ENCODE measurements at regions not wholly inside any gene's neighbourhood (a gene's known extent, or its start where the extent isn't known, plus 50 kb on each side); places are given as distances from the start of the nearest gene placed in this dataset.

DNA sequence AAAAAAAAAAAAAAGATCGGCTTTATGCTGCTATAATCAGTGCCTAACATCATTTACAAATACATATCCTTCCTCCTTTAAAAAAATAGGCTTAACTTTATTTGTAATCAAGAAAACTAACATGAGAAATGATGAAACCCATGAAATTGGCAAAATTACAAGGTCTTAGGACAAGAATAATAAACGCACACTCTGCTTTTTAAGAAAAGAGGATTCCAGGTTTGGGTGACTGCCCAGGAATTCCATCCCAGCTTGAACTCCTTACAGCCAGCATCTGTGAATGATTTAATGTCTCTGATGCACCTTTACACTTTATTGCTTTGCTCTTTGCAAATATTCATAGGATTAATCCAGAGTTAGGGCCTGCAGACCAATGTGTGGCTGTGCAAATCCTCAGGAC is 196.0 kb downstream of the CBLN1 start:
- Histone ChIP-seq H3K4me3 (no peak overlapping the region), H3K9me3 (peaks cover 0 to 3% (median 0%) of the 10 kb centered on the region in 4 donors), H3K27ac (replicated peaks in 1 of 4) (no peak overlapping the region), H3K4me1 (peaks cover 0 to 6% (median 2%) of the 10 kb centered on the region in 4 donors), H3K36me3 (no peaks in the 10 kb centered on the region), H3K27me3 (no peaks in the 10 kb centered on the region)
- TF ChIP-seq, protein P1, sequence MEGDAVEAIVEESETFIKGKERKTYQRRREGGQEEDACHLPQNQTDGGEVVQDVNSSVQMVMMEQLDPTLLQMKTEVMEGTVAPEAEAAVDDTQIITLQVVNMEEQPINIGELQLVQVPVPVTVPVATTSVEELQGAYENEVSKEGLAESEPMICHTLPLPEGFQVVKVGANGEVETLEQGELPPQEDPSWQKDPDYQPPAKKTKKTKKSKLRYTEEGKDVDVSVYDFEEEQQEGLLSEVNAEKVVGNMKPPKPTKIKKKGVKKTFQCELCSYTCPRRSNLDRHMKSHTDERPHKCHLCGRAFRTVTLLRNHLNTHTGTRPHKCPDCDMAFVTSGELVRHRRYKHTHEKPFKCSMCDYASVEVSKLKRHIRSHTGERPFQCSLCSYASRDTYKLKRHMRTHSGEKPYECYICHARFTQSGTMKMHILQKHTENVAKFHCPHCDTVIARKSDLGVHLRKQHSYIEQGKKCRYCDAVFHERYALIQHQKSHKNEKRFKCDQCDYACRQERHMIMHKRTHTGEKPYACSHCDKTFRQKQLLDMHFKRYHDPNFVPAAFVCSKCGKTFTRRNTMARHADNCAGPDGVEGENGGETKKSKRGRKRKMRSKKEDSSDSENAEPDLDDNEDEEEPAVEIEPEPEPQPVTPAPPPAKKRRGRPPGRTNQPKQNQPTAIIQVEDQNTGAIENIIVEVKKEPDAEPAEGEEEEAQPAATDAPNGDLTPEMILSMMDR (IDR thresholded peaks at IDR 0.05), result no peak
- TF ChIP-seq POLR2AphosphoS5 (IDR thresholded peaks at IDR 0.05) (no peak), EP300 (IDR thresholded peaks at IDR 0.05) (no peak), POLR2A (IDR thresholded peaks at IDR 0.05; ENCODE audit: low read depth) (no peak)
- intact Hi-C loops (cut with DNase I), result no loop called here
- 26% methylated on average over 2 of the region's 2 CpGs for WGBS
- DNase-seq (ENCODE audit: extremely low spot score), result peak; percentile 45

DNA sequence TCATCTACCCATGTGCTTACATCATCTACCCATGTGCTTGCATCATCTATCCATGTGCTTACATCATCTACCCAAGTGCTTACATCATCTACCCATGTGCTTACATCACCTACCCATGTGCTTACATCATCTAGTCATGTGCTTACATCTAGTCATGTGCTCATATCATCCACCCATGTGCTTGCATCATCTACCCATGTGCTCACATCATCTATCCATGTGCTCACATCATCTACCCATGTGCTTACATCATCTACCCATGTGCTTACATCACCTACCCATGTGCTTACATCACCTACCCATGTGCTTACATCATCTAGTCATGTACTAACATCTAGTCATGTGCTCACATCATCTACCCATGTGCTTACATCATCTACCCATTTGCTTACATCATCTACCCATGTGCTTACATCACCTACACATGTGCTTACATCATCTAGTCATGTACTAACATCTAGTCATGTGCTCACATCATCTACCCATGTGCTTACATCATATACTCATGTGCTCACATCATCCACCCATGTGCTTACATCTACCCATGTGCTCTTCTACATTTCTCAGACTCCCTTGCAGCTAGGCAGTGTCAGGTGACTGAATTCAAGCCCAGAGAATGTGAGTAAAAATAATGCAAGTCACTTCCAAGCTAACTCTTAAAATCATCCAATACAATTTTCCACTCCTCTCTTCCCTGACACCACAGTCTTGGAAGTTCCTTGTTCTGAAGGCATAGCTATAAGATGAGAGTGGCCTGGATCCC is 196.8 kb downstream of the CBLN1 start:
- Histone ChIP-seq H3K27me3 (no peaks in the 10 kb centered on the region), H3K9me3 (peaks cover 0 to 3% (median 0%) of the 10 kb centered on the region in 4 donors), H3K27ac (replicated peaks in 1 of 4) (no peak overlapping the region), H3K4me1 (peaks cover 0 to 6% (median 2%) of the 10 kb centered on the region in 4 donors), H3K4me3 (no peak overlapping the region), H3K36me3 (no peaks in the 10 kb centered on the region)
- DNase-seq (ENCODE audit: extremely low spot score), result peak; percentile 53
- no peak for TF ChIP-seq POLR2AphosphoS5 (IDR thresholded peaks at IDR 0.05)
- TF ChIP-seq EP300 (IDR thresholded peaks at IDR 0.05), result no peak
- no peak for TF ChIP-seq POLR2A (IDR thresholded peaks at IDR 0.05; ENCODE audit: low read depth)
- intact Hi-C loops (cut with DNase I), result no loop called here

DNA sequence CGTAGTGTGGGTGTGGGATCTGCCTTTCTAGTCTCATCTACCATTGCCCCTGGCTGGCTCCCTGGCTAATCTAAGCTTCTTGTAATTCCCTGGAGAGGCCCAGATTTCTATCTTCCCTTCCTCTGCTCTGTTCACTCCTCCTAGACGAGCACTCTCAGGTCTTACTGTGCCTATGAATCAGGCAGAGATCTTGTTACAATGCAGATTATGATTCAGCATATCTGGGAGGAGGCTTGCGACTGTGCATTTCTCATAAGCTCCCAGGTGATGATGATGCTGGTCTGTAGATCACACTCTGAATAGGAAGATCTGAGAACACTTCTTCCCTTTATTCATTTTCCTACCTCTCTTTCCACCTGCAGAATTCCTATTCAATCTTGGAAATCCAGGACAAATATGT is 200.1 kb downstream of the CBLN1 start:
- Histone ChIP-seq H3K9me3 (peaks cover 0 to 18% (median 9%) of the 10 kb centered on the region in 4 donors), H3K27ac (replicated peaks in 1 of 4) (no peak overlapping the region), H3K27me3 (no peaks in the 10 kb centered on the region), H3K36me3 (no peaks in the 10 kb centered on the region), H3K4me3 (no peak overlapping the region), H3K4me1 (peaks cover 0 to 6% (median 2%) of the 10 kb centered on the region in 4 donors)
- TF ChIP-seq POLR2A (IDR thresholded peaks at IDR 0.05; ENCODE audit: low read depth) (no peak), POLR2AphosphoS5 (IDR thresholded peaks at IDR 0.05) (no peak), EP300 (IDR thresholded peaks at IDR 0.05) (no peak)
- TF ChIP-seq, protein P1 (IDR thresholded peaks at IDR 0.05), result no peak
- WGBS, result 66% methylated on average over 3 of the region's 3 CpGs
- intact Hi-C loops (cut with DNase I), result no loop called here
- DNase-seq (ENCODE audit: extremely low spot score), result no peak

DNA sequence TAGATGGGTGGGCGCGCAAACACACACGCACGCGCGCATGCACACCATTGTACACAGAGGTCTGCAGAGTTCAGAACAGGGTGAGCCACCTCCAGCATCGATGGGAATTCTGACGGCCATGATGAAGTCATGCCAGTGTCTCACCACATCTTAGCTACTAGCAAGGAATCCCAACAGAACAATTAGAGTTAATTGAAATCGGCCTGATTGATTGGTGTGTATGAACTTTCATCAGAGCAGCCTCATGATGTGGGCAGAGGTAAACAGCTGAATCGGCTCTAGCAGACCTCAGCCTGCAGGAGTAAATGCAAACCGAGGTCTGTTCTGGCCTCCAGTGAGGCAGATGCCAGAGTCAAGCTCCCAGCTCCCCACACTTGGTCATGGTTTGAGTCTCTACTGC is 200.6 kb downstream of the CBLN1 start:
- peaks cover 0 to 5% (median 2%) of the 10 kb centered on the region in 4 donors for H3K4me1 ChIP-seq
- H3K27me3 ChIP-seq, result no peaks in the 10 kb centered on the region
- TF ChIP-seq, protein P1 (IDR thresholded peaks at IDR 0.05), result no peak
- TF ChIP-seq EP300 (IDR thresholded peaks at IDR 0.05) (no peak), POLR2A (IDR thresholded peaks at IDR 0.05; ENCODE audit: low read depth) (no peak), POLR2AphosphoS5 (IDR thresholded peaks at IDR 0.05) (no peak)
- peaks cover 0 to 18% (median 9%) of the 10 kb centered on the region in 4 donors for H3K9me3 ChIP-seq
- WGBS, result 95% methylated on average over 11 of the region's 11 CpGs
- no peak overlapping the region for H3K4me3 ChIP-seq
- intact Hi-C loops (cut with DNase I), result no loop called here
- DNase-seq (ENCODE audit: extremely low spot score), result peak; percentile 68
- H3K27ac ChIP-seq (replicated peaks in 1 of 4), result no peak overlapping the region
- H3K36me3 ChIP-seq, result no peaks in the 10 kb centered on the region

DNA sequence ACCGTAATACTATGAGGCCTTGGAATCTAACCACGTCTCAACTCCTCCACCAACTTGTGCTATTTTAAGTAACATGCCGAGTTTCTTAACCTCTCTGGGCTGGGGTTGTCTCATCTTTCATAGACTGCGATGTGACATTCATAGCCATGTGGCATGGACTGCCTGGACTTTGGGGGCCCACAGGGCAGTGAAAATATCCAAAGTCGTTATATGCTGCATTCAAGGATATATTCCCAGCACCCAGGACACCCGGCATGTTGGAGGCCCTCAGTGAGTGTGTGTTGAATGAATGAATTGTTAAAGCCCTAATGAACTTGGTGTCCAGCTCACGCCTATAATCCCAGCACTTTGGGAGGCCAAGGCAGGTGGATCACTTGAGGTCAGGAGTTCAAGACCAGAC is 203.1 kb downstream of the CBLN1 start:
- intact Hi-C loops (cut with DNase I), result no loop called here
- no peak for TF ChIP-seq POLR2A (IDR thresholded peaks at IDR 0.05; ENCODE audit: low read depth)
- TF ChIP-seq POLR2AphosphoS5 (IDR thresholded peaks at IDR 0.05), result no peak
- TF ChIP-seq, protein P1 (IDR thresholded peaks at IDR 0.05), result no peak
- TF ChIP-seq EP300 (IDR thresholded peaks at IDR 0.05), result no peak
- WGBS, result 84% methylated on average over 7 of the region's 7 CpGs
- peak; percentile 68 for DNase-seq (ENCODE audit: extremely low spot score)
- peaks cover 0 to 18% (median 7%) of the 10 kb centered on the region in 4 donors for H3K9me3 ChIP-seq
- no peaks in the 10 kb centered on the region for H3K36me3 ChIP-seq
- no peak overlapping the region for H3K4me3 ChIP-seq
- no peaks in the 10 kb centered on the region for H3K27me3 ChIP-seq
- H3K4me1 ChIP-seq, result no peaks in the 10 kb centered on the region
- H3K27ac ChIP-seq (replicated peaks in 1 of 4), result no peak overlapping the region
